H1 (cell line): ENCODE measurements at regions not wholly inside any gene's neighbourhood (a gene's known extent, or its start where the extent isn't known, plus 50 kb on each side); places are given as distances from the start of the nearest gene placed in this dataset.

Experiments used
- CHD7 ChIP-seq: fragments of 300-600 bp; sonication (generic); IDR thresholded peaks from 2 replicates; pipeline ENCODE4 v1.7.1; 2012; ENCODE audit warnings: low read length, moderate library complexity, mild to moderate bottlenecking, inconsistent platforms; ENCODE audit not compliant: insufficient replicate concordance

- no peak for TF ChIP-seq CHD7
Observed at GRCh38 chr17:33504571-33504970, 211.5 kb upstream of the ASIC2 start (continued).
